Loucy (cell line): ENCODE measurements at regions not wholly inside any gene's neighbourhood (a gene's known extent, or its start where the extent isn't known, plus 50 kb on each side); places are given as distances from the start of the nearest gene placed in this dataset.

Source experiments
- EZH2phosphoT487 ChIP-seq: fragments of 200-600 bp; IDR thresholded peaks from 2 replicates; pipeline ENCODE4 v1.6.1; 2018; ENCODE audit warnings: antibody characterized with exemption, mild to moderate bottlenecking, moderate library complexity, borderline replicate concordance
- TF ChIP-seq, protein P1 (sequence below): fragments of 200-600 bp; sonication (generic); conservative IDR thresholded peaks from 2 replicates; pipeline ENCODE4 v1.5.1; 2014; ENCODE audit warnings: mild to moderate bottlenecking, antibody characterized with exemption, low read length

- TF ChIP-seq, protein P1, sequence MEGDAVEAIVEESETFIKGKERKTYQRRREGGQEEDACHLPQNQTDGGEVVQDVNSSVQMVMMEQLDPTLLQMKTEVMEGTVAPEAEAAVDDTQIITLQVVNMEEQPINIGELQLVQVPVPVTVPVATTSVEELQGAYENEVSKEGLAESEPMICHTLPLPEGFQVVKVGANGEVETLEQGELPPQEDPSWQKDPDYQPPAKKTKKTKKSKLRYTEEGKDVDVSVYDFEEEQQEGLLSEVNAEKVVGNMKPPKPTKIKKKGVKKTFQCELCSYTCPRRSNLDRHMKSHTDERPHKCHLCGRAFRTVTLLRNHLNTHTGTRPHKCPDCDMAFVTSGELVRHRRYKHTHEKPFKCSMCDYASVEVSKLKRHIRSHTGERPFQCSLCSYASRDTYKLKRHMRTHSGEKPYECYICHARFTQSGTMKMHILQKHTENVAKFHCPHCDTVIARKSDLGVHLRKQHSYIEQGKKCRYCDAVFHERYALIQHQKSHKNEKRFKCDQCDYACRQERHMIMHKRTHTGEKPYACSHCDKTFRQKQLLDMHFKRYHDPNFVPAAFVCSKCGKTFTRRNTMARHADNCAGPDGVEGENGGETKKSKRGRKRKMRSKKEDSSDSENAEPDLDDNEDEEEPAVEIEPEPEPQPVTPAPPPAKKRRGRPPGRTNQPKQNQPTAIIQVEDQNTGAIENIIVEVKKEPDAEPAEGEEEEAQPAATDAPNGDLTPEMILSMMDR: no peak
- no peak for TF ChIP-seq EZH2phosphoT487
Observed at GRCh38 chr4:134145369-134145768, 56.2 kb downstream of the PABPC4L start.
